Tibial nerve (tissue), 4 donors: ENCODE measurements at regions not wholly inside any gene's neighbourhood (a gene's known extent, or its start where the extent isn't known, plus 50 kb on each side); places are given as distances from the start of the nearest gene placed in this dataset.

Experiments
- CTCF ChIP-seq, 5 experiments: fragments of 200-600 bp in 3 of 5; fragments of 450-650 bp in 2 of 5; sonication (generic) in 3 of 5; IDR thresholded peaks; one replicate each; pipeline ENCODE4 v1.5.1; 2016 to 2019; ENCODE audit warnings: antibody characterized with exemption in 5 of 5, mild to moderate bottlenecking in 3 of 5, moderate library complexity in 2 of 5
- EP300 ChIP-seq, 2 donors: sonication (generic); formaldehyde crosslinking; IDR thresholded peaks; one replicate each; pipeline ENCODE4 v1.6.1; 2017; ENCODE audit warnings: antibody characterized with exemption in 2 of 2, mild to moderate bottlenecking in 1 of 2
- POLR2A ChIP-seq, 2 donors: fragments of 450-650 bp; IDR thresholded peaks; one replicate each; pipeline ENCODE4 v1.6.1; 2017; ENCODE audit warnings: antibody characterized with exemption in 2 of 2, mild to moderate bottlenecking in 2 of 2, moderate library complexity in 2 of 2

DNA sequence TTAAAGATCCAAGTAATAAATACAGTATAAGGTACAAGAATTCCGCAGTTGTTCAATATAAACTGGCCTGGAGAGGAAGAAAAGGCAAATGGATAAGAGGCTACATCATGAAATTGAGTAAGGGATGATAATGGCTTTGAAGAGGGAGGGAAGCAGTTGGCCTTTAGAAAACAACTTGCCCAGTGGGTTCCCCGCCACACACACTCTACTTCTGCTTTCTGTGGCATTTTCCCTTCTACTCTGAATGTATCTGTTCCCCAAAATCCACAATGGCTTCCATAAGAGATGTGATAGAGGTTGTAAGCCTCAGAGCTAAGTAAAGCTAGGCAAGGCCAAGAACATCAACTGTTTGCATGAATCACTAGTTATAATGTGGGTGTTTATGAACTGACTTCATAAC, 221.3 kb downstream of the MBD2 start:
- TF ChIP-seq CTCF (IDR thresholded peaks at IDR 0.05) (no peak), POLR2A (IDR thresholded peaks at IDR 0.05) (no peak), EP300 (IDR thresholded peaks at IDR 0.05) (no peak)
